Renal cortical epithelial cell (primary cell): ENCODE measurements at regions not wholly inside any gene's neighbourhood (a gene's known extent, or its start where the extent isn't known, plus 50 kb on each side); places are given as distances from the start of the nearest gene placed in this dataset.
"Not testable (repeated sequence)": the region's sequence is repeated elsewhere in the genome, so short reads cannot be mapped to it uniquely, and the experiment has no call there.

Experiments
- DNase-seq: peaks from one replicate; pipeline ENCODE4 v3.0.0-alpha.2; 2011; ENCODE audit warnings: low read depth

DNA sequence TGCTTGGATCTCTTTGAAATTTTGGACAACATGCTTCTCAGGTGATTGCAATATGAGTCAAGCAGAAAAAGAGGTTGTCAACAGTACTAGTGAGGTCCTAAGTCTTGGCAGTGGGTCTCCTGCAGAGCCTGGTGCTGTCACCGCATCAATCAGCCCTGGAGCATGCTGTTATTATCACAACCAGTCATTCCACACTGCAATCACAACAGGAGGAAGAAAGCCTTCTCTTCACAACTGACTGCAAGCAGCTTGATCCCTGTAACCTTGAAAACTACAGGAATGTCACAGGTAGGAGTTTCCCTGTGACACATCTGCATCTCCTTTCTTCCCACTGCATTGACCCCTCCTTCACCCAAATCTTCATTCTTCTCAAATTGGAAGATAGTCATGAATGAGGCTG, 451.1 kb upstream of the ATP11B start:
- peak; percentile 29 for DNase-seq

DNA sequence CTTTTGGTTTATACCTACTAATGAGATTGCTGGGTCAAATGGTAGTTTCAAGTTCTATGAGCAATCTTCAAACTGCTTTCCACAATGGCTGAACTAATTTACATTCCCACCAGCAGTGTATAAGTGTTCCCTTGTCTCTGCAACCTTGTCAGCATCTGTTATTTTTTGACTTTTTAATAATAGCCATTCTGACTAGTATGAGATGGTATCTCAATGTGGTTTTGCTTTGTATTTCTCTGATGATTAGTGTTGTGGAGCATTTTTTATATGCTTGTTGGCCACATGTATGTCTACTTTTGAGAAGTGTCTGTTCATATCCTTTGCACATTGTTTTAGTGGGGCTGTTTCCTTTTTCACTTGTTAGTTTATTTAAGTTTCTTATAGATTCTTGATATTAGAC, 449.3 kb upstream of the ATP11B start:
- DNase-seq: not testable (repeated sequence)

- peak; percentile 95 for DNase-seq
Measured at GRCh38 chr3:182349051-182349450, 444.3 kb upstream of the ATP11B start.

DNA sequence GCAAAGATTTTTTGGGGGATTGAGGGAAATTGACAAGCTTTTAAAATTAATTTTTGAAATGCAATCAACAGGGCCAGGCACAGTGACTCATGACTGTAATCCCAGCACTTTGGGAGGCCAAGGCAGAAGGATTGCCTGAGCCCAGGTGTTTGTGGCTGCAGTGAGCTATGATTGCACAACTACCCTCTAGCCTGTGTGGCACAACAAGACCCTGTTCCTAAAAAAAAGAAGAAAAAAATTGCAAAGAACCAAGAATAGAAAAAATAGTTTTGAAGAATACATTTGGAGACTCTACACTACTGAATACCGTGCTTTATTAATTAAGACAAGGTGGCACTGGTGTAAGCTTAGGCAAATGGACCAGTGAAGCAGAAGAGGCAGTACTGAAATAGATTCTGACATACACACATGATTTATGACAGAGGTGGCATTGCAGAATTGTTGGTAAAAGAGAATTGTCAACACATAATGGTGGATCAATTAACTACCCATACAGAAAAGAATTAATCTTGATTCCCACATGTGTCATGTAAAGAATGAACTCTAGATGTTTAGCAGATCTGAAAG, 443.3 kb upstream of the ATP11B start:
- DNase-seq: peak; percentile 60

- DNase-seq: no peak
Measured at GRCh38 chr3:182357928-182358327, 435.4 kb upstream of the ATP11B start.

GRCh38 chr3:182364323-182364722, 429.0 kb upstream of the ATP11B start:
- DNase-seq: no peak

GRCh38 chr3:182364723-182365650, 428.3 kb upstream of the ATP11B start:
- peak; percentile 78 for DNase-seq

DNA sequence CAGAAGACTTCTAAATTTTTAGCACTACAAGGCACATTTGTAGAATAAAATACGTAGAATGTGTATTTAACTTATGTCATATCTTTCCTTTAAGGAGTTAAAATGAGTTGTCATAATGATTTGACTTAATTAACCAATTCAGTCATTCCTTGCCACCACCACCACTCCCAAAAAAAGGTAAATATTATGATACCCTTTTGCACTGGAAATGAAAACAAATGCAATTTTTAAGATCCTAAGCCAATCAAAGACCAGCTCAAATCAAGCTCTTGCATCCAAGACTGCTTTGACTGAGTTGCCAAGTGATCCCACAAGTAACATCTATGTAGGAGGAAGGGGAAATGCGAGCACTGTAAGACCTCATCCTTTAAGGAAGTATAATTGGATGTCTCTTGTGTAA, 426.6 kb upstream of the ATP11B start:
- no peak for DNase-seq

DNA sequence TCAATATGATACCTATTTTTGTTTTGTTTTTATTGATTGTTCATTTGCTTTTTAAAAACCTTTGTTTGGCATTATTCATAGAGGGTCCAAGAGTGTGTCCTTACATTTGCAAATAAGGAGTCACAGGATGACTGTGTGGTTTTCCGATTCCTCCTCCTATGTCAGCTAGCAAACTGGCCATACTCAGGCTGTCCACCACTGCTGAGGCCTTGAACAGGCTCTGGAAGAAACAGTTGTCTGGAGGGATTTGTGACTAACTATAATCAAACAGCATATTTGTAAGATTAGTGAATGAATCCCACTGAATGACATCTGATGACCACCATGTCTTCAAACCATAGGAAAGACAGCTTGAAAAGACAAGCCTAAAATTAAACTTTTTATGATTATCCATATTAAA, 423.4 kb upstream of the ATP11B start:
- DNase-seq: no peak

DNA sequence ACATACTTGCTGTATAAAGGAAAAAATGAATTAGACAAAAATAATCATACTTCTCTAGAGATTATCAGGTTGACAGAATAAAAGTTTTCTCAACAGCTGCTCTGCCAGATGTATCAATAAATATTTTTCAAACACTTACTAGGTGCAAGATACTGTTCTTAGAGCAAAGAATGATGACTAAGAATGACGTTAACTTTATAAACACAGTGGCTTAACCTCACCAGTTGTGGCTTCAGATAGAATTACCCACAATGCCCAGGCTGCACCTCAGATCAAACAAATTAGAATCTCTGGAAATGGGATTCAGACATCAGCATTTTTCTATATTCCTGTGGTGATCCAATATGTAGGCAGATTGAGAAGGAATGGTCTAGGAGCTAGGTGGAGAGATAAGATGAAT, 422.4 kb upstream of the ATP11B start:
- peak; percentile 78 for DNase-seq

DNA sequence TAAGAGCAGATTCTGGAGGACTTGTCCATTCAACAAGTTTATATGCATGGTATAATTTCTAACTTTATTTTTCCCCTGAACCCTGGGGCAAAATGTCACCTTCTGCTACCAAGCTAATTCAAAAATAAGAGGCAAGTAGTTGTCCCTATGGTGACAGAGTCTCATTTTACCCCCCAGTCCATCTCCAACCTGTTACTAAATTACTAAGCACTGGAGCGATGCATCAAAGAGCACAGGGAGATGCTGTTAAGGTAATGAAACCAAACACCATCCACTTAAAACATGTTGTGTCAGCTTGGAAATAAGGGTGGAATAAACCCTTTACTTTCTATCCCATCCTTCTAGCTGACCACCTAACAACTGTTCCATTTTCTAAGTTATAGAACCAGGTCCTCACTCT, 417.4 kb upstream of the ATP11B start:
- peak; percentile 63 for DNase-seq

- DNase-seq: no peak
Measured at GRCh38 chr3:182382112-182382857, 411.0 kb upstream of the ATP11B start.

- DNase-seq: no peak
Measured at GRCh38 chr3:182384221-182384620, 409.1 kb upstream of the ATP11B start.

DNA sequence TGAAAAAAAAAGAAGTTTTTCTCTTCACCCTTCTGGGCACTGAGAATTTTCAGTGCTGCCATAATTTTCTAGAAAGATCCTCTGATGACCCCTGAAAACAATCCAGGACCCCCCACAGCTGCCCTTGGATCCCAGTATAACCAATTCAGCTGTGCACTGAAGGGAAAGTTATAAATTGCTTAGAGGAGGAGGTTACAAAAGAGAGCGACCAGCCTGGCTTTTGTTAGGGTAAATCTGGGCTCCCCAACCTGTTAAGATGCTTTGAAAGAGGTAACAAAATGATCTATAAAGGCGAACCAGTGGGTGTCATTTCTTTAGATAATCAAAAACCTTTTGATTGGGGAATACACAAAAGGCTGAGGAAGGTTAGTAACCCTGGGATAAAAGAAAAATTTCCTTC, 407.9 kb upstream of the ATP11B start:
- no peak for DNase-seq

GRCh38 chr3:182388506-182388905, 404.8 kb upstream of the ATP11B start:
- DNase-seq: no peak

DNA sequence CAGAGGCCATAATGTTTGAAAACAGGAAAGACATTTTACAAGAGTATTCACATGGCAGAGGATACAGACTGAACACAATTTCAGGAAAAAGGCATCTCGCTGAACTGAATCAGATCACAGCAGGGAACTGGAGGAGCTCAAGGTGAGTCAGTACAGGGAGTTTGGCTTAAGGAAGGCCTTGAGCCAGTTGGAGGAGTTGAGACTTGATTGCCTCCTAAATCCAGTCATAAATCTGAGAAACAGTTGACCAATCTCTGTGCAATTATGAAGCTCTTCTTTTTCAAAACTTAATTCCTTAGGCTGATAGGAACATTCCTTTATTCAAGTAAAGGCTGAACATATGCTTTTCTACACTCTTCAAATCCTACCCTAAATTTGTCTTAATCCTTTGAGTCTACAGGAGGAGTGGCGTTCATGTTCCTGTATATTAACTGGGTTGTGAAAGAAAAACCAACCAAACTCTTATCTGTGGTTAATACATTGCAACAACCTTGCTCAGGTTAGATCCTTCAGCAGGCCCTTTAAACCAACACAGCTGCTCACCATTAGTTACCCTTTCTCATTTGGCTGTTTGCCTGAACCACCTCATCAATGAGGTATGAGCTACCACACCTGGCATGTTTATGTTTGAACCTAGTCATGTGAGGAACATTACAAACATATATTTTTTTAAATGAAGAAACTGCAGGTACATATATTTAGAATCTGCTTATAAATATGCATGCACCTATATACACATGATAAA, 404.1 kb upstream of the ATP11B start:
- peak; percentile 71 for DNase-seq

DNA sequence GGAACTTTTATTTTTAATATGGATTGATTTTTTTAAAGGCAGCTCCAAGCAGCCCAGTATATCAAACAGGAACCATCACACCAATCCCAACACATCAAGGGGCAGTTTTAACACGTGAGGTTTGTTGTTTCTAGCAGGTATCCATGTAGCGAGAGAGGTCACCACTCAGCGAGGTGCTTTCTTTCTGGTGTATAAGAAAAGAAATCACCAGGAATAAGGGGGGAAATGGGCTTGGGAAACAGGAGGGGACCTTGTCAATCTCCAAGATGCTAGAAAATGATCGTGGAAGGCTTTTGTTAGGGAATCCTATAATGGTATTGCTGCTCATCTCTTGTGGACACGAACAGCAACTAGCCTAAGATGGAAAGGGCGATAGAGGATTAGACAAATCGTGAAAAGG, 402.9 kb upstream of the ATP11B start:
- no peak for DNase-seq

DNA sequence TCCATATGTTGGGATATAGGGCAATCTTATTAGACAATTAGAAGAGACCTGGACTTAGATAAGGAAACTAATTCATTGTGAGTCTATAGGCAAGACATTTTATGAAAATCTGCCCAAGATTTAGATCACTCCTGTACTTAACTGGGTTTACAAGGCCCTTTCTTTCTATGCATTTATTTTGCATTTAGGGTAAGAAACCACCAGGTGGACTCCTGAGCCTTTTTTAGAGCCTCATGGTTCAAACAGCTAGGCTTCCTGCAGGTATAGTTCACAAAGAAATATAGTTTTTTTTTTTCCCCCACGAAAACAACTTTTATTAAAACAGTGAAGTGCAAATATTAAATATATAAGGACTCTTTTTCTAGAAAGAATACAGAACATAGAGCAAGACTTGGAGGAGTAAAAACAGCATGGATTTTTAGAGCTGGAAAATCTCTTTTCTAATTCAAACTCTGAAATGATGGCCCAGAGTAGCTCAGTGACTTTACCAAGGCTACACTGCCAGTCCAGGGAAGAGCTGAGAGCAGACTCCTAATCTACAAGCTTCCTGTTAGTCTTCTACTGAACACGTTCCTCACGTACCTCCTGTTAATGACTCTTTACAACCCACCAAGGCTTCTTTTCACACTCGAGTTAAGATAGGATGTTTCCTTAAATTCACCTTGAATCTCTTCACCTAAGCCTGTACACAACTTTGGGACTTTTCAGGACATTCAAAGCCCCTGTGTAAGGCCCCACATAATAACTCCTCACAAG, 400.9 kb upstream of the ATP11B start:
- no peak for DNase-seq

GRCh38 chr3:182393151-182393550, 400.2 kb upstream of the ATP11B start:
- no peak for DNase-seq

DNA sequence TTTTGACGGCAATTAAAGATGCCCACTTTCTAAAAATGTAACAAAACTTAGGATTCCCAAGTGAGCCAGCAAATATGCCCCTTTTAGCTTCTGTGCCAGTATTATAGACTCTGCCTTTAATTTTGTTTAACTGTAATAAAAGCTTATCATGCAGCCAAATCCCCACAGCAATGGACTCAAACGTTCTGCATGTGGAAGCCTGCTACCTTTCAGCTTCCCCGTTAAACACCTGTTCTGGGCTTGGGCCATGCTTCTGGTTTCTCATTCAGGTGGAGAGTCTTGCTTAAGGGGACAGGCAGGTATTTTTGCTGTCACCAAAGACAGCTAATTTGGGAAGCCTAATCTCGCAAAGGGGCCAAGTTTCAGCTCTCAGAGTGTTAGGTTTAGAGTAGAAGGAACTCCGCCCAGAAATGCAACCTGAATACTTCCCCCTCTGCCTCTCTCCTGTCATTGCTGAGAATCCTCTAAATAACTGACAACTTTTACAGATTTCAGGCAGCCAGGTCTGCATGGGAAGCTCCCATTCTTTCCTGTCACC, 399.4 kb upstream of the ATP11B start:
- DNase-seq: no peak

DNA sequence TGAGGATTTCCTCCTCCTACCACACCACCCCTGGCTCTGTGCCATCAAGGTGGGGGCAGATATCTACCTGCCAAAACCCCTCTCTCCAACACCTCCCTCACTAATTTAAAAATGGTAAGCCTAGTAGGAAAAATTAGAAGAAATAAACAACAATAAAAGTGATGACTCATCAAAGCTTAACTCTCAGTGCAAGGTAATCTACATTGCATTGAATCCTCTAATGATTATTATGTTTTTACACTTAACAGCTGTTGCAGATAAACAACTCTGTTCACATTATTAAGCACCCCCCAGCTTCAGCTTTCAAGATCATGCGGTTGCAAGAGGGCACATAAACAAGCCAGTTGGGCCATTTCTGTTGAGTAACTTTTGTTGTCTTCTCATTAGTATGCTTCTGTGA, 396.1 kb upstream of the ATP11B start:
- DNase-seq: peak; percentile 80
